ENCODE measurements at regions not wholly inside any gene's neighbourhood (a gene's known extent, or its start where the extent isn't known, plus 50 kb on each side); places are given as distances from the start of the nearest gene placed in this dataset.

DNA sequence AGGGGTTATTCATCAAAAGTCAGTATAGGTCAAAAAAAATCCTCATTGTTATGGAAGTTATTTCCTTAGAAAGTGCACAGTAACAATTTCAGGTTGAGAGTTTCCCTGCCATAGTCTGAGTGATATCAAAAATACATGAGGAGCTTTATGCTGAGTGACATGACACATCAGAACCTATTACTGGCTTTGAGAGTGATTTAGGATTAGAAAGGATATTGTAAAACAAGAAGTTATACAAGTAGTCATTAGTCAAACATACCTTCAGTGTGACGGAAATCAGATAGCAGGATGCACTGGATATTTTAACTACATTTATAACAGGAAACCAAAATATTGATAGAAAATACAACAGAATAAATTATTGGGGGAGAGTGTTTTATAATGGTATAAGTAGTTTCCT lies 471.1 kb downstream of the VGLL3 start:
- Histone ChIP-seq H3K9me3 (no peaks in the 10 kb centered on the region), H3K4me3 (no peak overlapping the region), H3K36me3 (ENCODE audit: low read depth, missing control alignments) (no peaks in the 10 kb centered on the region), H3K27me3 (no peaks in the 10 kb centered on the region), H3K4me1 (no peaks in the 10 kb centered on the region), H3K27ac (no peak overlapping the region)
- TF ChIP-seq, protein P1, sequence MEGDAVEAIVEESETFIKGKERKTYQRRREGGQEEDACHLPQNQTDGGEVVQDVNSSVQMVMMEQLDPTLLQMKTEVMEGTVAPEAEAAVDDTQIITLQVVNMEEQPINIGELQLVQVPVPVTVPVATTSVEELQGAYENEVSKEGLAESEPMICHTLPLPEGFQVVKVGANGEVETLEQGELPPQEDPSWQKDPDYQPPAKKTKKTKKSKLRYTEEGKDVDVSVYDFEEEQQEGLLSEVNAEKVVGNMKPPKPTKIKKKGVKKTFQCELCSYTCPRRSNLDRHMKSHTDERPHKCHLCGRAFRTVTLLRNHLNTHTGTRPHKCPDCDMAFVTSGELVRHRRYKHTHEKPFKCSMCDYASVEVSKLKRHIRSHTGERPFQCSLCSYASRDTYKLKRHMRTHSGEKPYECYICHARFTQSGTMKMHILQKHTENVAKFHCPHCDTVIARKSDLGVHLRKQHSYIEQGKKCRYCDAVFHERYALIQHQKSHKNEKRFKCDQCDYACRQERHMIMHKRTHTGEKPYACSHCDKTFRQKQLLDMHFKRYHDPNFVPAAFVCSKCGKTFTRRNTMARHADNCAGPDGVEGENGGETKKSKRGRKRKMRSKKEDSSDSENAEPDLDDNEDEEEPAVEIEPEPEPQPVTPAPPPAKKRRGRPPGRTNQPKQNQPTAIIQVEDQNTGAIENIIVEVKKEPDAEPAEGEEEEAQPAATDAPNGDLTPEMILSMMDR (IDR thresholded peaks at IDR 0.05), result no peak
- TF ChIP-seq POLR2A (IDR thresholded peaks at IDR 0.05), result no peak
- no peak for DNase-seq
- WGBS, 2 donors, result 88 to 98% methylated on average over 1 of the region's 1 CpG
- intact Hi-C loops (cut with DNase I; ENCODE audit: low total_unique reads), result no loop called here

DNA sequence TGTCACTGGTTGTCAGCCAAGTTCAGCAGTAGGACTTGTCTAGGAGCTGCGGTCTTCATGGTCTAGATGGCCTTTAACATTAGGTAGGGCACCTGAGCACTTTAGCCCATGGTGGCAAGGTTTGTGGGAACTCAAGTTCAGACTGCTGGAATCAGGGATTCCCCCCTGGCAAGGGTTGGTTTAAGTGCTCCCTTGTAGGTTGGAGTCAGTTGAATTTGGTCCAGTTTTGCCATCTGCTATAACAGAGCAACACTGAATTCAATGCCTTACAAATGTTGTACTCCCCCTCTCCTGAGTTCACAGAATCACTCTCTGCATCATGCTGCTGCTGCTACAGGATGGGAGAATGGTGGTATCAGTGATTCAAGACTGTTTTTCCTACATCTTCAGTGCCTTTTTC lies 509.3 kb downstream of the VGLL3 start:
- Histone ChIP-seq H3K27me3 (no peaks in the 10 kb centered on the region), H3K36me3 (ENCODE audit: low read depth, missing control alignments) (no peaks in the 10 kb centered on the region), H3K4me3 (no peak overlapping the region), H3K9me3 (no peaks in the 10 kb centered on the region), H3K4me1 (no peaks in the 10 kb centered on the region), H3K27ac (no peak overlapping the region)
- no peak for DNase-seq
- no peak for TF ChIP-seq POLR2A (IDR thresholded peaks at IDR 0.05)
- TF ChIP-seq, protein P1 (IDR thresholded peaks at IDR 0.05), result no peak
- intact Hi-C loops (cut with DNase I; ENCODE audit: low total_unique reads), result no loop called here
- WGBS, 2 donors, result 40 to 100% methylated on average over 1 of the region's 1 CpG

DNA sequence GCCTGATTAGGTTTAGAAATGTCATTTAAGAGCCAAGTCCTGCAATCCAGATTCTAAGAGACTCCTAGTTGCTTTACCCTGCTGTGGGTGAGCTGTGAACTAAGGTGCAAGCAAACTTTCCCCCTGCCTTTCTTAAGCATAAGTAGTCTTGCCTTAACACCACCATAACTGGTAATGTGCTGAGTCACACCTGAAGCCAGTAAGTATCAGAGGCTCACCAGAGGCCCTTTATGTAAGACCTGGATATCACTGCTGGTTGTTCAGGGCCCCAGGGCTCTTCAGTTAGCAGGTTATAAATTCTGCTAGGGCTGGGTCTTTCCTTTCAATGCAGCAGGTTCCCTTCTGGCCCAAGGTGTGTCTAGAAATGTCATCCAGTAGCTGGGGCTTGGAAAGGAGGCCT lies 509.9 kb downstream of the VGLL3 start:
- no peak for DNase-seq
- no peaks in the 10 kb centered on the region for H3K36me3 ChIP-seq (ENCODE audit: low read depth, missing control alignments)
- intact Hi-C loops (cut with DNase I; ENCODE audit: low total_unique reads), result no loop called here
- TF ChIP-seq, protein P1 (IDR thresholded peaks at IDR 0.05), result no peak
- TF ChIP-seq POLR2A (IDR thresholded peaks at IDR 0.05), result no peak
- no peaks in the 10 kb centered on the region for H3K27me3 ChIP-seq
- no peak overlapping the region for H3K27ac ChIP-seq
- no peaks in the 10 kb centered on the region for H3K4me1 ChIP-seq
- no peak overlapping the region for H3K4me3 ChIP-seq
- no peaks in the 10 kb centered on the region for H3K9me3 ChIP-seq

DNA sequence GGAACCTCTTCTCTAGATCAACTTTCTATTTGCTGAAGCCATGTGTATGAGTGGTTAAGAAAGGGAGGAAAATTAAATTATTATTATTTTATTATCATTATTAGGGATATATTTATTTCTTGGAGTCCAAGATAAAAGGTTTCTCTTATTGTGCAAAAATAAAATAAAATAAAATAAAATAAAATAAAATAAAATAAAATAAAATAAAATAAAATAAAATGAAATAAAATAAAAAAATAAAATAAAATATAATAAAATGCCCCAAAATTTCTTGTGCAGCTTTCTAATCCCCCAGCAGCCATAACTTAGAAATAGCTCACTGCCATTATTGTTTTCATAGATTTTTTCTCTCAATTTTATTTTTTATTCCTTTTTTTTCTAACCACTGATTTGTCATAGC lies 526.8 kb downstream of the VGLL3 start:
- no peak for TF ChIP-seq POLR2A (IDR thresholded peaks at IDR 0.05)
- TF ChIP-seq, protein P1 (IDR thresholded peaks at IDR 0.05), result no peak
- H3K36me3 ChIP-seq (ENCODE audit: low read depth, missing control alignments), result no peaks in the 10 kb centered on the region
- DNase-seq, result no peak
- H3K27me3 ChIP-seq, result no peaks in the 10 kb centered on the region
- no peak overlapping the region for H3K4me3 ChIP-seq
- no peaks in the 10 kb centered on the region for H3K4me1 ChIP-seq
- intact Hi-C loops (cut with DNase I; ENCODE audit: low total_unique reads), result no loop called here
- H3K27ac ChIP-seq, result no peak overlapping the region
- no peaks in the 10 kb centered on the region for H3K9me3 ChIP-seq

DNA sequence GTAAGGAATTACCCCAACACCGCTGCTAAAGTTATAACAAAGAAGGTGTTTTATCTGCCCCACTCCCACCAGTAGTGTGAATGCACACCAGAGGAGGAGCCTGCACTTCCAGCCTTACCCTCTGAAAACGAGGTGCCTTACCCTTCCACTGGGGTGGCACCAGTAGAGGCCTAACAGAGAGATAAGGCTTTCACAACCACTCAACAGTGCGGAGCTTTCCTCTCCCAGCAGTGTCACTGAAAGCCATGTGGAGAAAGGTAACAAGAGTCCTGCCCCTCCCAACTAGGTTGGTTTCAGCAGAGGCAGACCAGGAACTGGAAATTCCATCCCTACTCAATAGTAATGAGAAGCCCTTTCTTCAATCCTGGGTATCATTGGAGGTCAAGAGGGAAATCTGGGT lies 539.2 kb downstream of the VGLL3 start:
- intact Hi-C loops (cut with DNase I; ENCODE audit: low total_unique reads), result no loop called here
- peaks cover 3% of the 10 kb centered on the region for H3K4me1 ChIP-seq
- H3K4me3 ChIP-seq, result no peak overlapping the region
- no peaks in the 10 kb centered on the region for H3K9me3 ChIP-seq
- TF ChIP-seq, protein P1 (IDR thresholded peaks at IDR 0.05), result no peak
- TF ChIP-seq POLR2A (IDR thresholded peaks at IDR 0.05), result no peak
- no peak overlapping the region for H3K27ac ChIP-seq
- 79 to 88% methylated on average over 1 to 3 of the region's 3 CpGs for WGBS, 2 donors
- no peaks in the 10 kb centered on the region for H3K27me3 ChIP-seq
- DNase-seq, result no peak
- H3K36me3 ChIP-seq (ENCODE audit: low read depth, missing control alignments), result no peaks in the 10 kb centered on the region

Data from testis (tissue), 2 donors.